ENCODE measurements at regions not wholly inside any gene's neighbourhood (a gene's known extent, or its start where the extent isn't known, plus 50 kb on each side); places are given as distances from the start of the nearest gene placed in this dataset.

- ATAC-seq = no peak
- Histone ChIP-seq H4K20me1 (ENCODE audit: insufficient read depth, low read length) (no peaks in the 10 kb centered on the region), H3K9ac (ENCODE audit: insufficient read depth, low read depth, low read length) (no peak overlapping the region), H3K36me3 (replicated peaks in 1 of 2; ENCODE audit: control insufficient read depth in 1 of 2, insufficient read depth in 2 of 2, low read length in 2 of 2) (no peaks in the 10 kb centered on the region), H3K4me3 (replicated peaks in 1 of 3; ENCODE audit: insufficient read depth in 1 of 3, low read depth in 2 of 3, low read length in 3 of 3) (no peak overlapping the region), H3K27me3 (ENCODE audit: control insufficient read depth in 1 of 2, insufficient read depth in 2 of 2, low read length in 2 of 2) (peaks cover 0 to 9% of the 10 kb centered on the region in 2 experiments; a peak in 2 of 5 replicates), H3K4me1 (ENCODE audit: insufficient read depth, low read length) (no peaks in the 10 kb centered on the region), H3K79me2 (ENCODE audit: insufficient read depth, low read length) (no peaks in the 10 kb centered on the region), H3K9me3 (ENCODE audit: low read length) (no peaks in the 10 kb centered on the region; the same call in 1 of the 2 replicates), H2AFZ (ENCODE audit: low read length) (no peak overlapping the region), H3K27ac (ENCODE audit: extremely low read length, insufficient read depth, low read length) (no peak overlapping the region), H3K4me2 (ENCODE audit: low read depth, low read length) (no peak overlapping the region)
- no TSS peak for BruUV-seq (replicated peaks)
- intact Hi-C loops (cut with micrococcal nuclease; ENCODE audit: unreplicated experiment) (no loop called here), in situ Hi-C loops (cut with HindIII; ENCODE audit: extremely low pct_ligation_motif_present, low pct_unique_long_range_greater_than_20kb) (no loop called here)
- POLR2A ChIA-PET = no interaction called here
- no peak for FAIRE-seq
- no peak for TF ChIP-seq NFYB (CRISPR knock-in tag; IDR thresholded peaks at IDR 0.05)
- TF ChIP-seq SP1 (IDR thresholded peaks at IDR 0.05) = no peak
- no peak for TF ChIP-seq SP1 (CRISPR knock-in tag; IDR thresholded peaks at IDR 0.05)
- no peak for TF ChIP-seq POLR2A (IDR thresholded peaks at IDR 0.05; ENCODE audit: insufficient read depth in 1 of 2, low read depth in 2 of 2, low read length in 2 of 2)
- TF ChIP-seq ZNF512B (CRISPR knock-in tag; IDR thresholded peaks at IDR 0.05; ENCODE audit: borderline replicate concordance) = no peak
- no peak for TF ChIP-seq MTF2 (CRISPR knock-in tag; IDR thresholded peaks at IDR 0.05; ENCODE audit: borderline replicate concordance)
- TF ChIP-seq ZNF644 (CRISPR knock-in tag; IDR thresholded peaks at IDR 0.05; ENCODE audit: low read depth) = no peak
- TF ChIP-seq ZNF281 (CRISPR knock-in tag; IDR thresholded peaks at IDR 0.05; ENCODE audit: borderline replicate concordance) = no peak
- no peak for TF ChIP-seq ZNF484 (CRISPR knock-in tag; IDR thresholded peaks at IDR 0.05; ENCODE audit: borderline replicate concordance, low read depth)
- TF ChIP-seq ZNF839 (CRISPR knock-in tag; IDR thresholded peaks at IDR 0.05; ENCODE audit: borderline replicate concordance) = no peak
- TF ChIP-seq GTF2F1 (IDR thresholded peaks at IDR 0.05; ENCODE audit: low read length) = no peak
- no peak for TF ChIP-seq ZNF512 (CRISPR knock-in tag; IDR thresholded peaks at IDR 0.05)
- no peak for TF ChIP-seq MXD4 (CRISPR knock-in tag; IDR thresholded peaks at IDR 0.05)
- no peak for TF ChIP-seq TEF (CRISPR knock-in tag; IDR thresholded peaks at IDR 0.05)
- TF ChIP-seq ZNF883 (CRISPR knock-in tag; IDR thresholded peaks at IDR 0.05; ENCODE audit: not compliant biosample characterization) = no peak
- no peak for TF ChIP-seq TRIM24 (CRISPR knock-in tag; IDR thresholded peaks at IDR 0.05)
- no peak for TF ChIP-seq ZNF317 (CRISPR knock-in tag; IDR thresholded peaks at IDR 0.05)
- no peak for DNase-seq (ENCODE audit: low spot score)
- CTCF ChIA-PET (ENCODE audit: low intra/inter-chr PET ratio, low total read pairs) = no interaction called here
- 68% methylated on average over 3 of the region's 6 CpGs for WGBS (ENCODE audit: low lambda C conversion rate)
Measured at GRCh38 chr14:96997269-96997668, 200.1 kb downstream of the VRK1 start.

Data from HepG2 (cell line).